Neural cell (in vitro differentiated cells): ENCODE measurements at regions not wholly inside any gene's neighbourhood (a gene's known extent, or its start where the extent isn't known, plus 50 kb on each side); places are given as distances from the start of the nearest gene placed in this dataset.

Source experiments
- CTCF ChIP-seq: fragments of 450-650 bp; IDR thresholded peaks from 2 replicates; pipeline ENCODE4 v1.5.1; 2014; ENCODE audit warnings: antibody characterized with exemption, mild to moderate bottlenecking, moderate library complexity; ENCODE audit not compliant: poor library complexity, severe bottlenecking
- SMC3 ChIP-seq: fragments of 450-650 bp; conservative IDR thresholded peaks from 2 replicates; pipeline ENCODE4 v1.6.1; 2014; ENCODE audit warnings: antibody characterized with exemption, mild to moderate bottlenecking, moderate library complexity; ENCODE audit not compliant: poor library complexity

GRCh38 chr6:82738773-82739172, 326.9 kb downstream of the UBE3D start:
- TF ChIP-seq SMC3 (no peak), CTCF (no peak)
